ENCODE measurements at regions not wholly inside any gene's neighbourhood (a gene's known extent, or its start where the extent isn't known, plus 50 kb on each side); places are given as distances from the start of the nearest gene placed in this dataset.

- intact Hi-C loops (cut with DNase I), result no loop called here
- TF ChIP-seq, protein P1, sequence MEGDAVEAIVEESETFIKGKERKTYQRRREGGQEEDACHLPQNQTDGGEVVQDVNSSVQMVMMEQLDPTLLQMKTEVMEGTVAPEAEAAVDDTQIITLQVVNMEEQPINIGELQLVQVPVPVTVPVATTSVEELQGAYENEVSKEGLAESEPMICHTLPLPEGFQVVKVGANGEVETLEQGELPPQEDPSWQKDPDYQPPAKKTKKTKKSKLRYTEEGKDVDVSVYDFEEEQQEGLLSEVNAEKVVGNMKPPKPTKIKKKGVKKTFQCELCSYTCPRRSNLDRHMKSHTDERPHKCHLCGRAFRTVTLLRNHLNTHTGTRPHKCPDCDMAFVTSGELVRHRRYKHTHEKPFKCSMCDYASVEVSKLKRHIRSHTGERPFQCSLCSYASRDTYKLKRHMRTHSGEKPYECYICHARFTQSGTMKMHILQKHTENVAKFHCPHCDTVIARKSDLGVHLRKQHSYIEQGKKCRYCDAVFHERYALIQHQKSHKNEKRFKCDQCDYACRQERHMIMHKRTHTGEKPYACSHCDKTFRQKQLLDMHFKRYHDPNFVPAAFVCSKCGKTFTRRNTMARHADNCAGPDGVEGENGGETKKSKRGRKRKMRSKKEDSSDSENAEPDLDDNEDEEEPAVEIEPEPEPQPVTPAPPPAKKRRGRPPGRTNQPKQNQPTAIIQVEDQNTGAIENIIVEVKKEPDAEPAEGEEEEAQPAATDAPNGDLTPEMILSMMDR (IDR thresholded peaks at IDR 0.05; ENCODE audit: borderline replicate concordance, extremely low read depth, insufficient read depth), result no peak
- H3K9me3 ChIP-seq (ENCODE audit: control insufficient read depth in 2 of 3, insufficient read depth in 1 of 3, low read length in 3 of 3), result no peaks in the 10 kb centered on the region
- DNase-seq (peak in 1 of 5 donors; percentile 2), FAIRE-seq (no peak)
- H3K36me3 ChIP-seq (ENCODE audit: control insufficient read depth in 2 of 3, insufficient read depth in 3 of 3, low read length in 3 of 3), result no peaks in the 10 kb centered on the region
- H3K9ac ChIP-seq (ENCODE audit: low read length in 3 of 3), result no peak overlapping the region
- no peak overlapping the region for H3K4me3 ChIP-seq (ENCODE audit: low read length in 3 of 3)
- H3K4me1 ChIP-seq (ENCODE audit: control insufficient read depth in 2 of 3, insufficient read depth in 2 of 3, low read depth in 1 of 3, low read length in 3 of 3), result no peaks in the 10 kb centered on the region
- no peak overlapping the region for H3K27ac ChIP-seq (ENCODE audit: low read depth in 2 of 2, low read length in 2 of 2)
- no peaks in the 10 kb centered on the region for H3K27me3 ChIP-seq (ENCODE audit: control insufficient read depth, insufficient read depth, low read length)
Observed at GRCh38 chr4:64564126-64564525, 154.9 kb upstream of the TECRL start.

- Histone ChIP-seq H3K4me3 (ENCODE audit: low read length in 3 of 3) (no peak overlapping the region), H3K36me3 (ENCODE audit: control insufficient read depth in 2 of 3, insufficient read depth in 3 of 3, low read length in 3 of 3) (no peaks in the 10 kb centered on the region), H3K9me3 (ENCODE audit: control insufficient read depth in 2 of 3, insufficient read depth in 1 of 3, low read length in 3 of 3) (no peaks in the 10 kb centered on the region), H3K4me1 (ENCODE audit: control insufficient read depth in 2 of 3, insufficient read depth in 2 of 3, low read depth in 1 of 3, low read length in 3 of 3) (no peaks in the 10 kb centered on the region), H3K27ac (ENCODE audit: low read depth in 2 of 2, low read length in 2 of 2) (no peak overlapping the region), H3K9ac (ENCODE audit: low read length in 3 of 3) (no peak overlapping the region), H3K27me3 (ENCODE audit: control insufficient read depth, insufficient read depth, low read length) (no peaks in the 10 kb centered on the region)
- DNase-seq, result no peak
- TF ChIP-seq, protein P1 (IDR thresholded peaks at IDR 0.05; ENCODE audit: borderline replicate concordance, extremely low read depth, insufficient read depth), result no peak
- no peak for FAIRE-seq
- intact Hi-C loops (cut with DNase I), result no loop called here
Observed at GRCh38 chr4:64559571-64559970, 150.3 kb upstream of the TECRL start.

DNA sequence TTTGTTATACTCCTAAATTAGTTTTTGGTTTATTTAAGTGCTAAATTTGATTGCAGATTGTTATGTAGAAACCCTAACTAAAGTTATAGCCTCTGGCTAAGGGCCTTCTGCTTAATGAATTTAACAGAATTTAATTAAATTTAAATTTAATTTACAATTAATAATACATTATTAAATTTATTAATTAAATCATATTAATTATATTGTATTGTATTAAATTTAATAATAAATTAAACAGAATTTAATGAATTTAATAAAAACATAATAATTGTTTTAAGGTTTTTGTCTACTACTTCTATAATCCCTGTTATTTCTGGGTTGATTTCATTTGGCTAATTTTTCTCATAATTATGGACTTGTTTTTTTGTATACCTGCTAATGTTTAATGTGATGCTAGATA, 141.9 kb upstream of the TECRL start:
- intact Hi-C loops (cut with DNase I), result no loop called here
- FAIRE-seq, result peak; percentile 94

More for the DNA sequence above, 141.9 kb upstream of the TECRL start:
- DNase-seq, result no peak
- Histone ChIP-seq H3K4me1 (ENCODE audit: control insufficient read depth in 2 of 3, insufficient read depth in 2 of 3, low read depth in 1 of 3, low read length in 3 of 3) (no peaks in the 10 kb centered on the region), H3K27ac (ENCODE audit: low read depth in 2 of 2, low read length in 2 of 2) (no peak overlapping the region), H3K9me3 (ENCODE audit: control insufficient read depth in 2 of 3, insufficient read depth in 1 of 3, low read length in 3 of 3) (no peaks in the 10 kb centered on the region), H3K27me3 (ENCODE audit: control insufficient read depth, insufficient read depth, low read length) (no peaks in the 10 kb centered on the region), H3K36me3 (ENCODE audit: control insufficient read depth in 2 of 3, insufficient read depth in 3 of 3, low read length in 3 of 3) (no peaks in the 10 kb centered on the region), H3K9ac (ENCODE audit: low read length in 3 of 3) (no peak overlapping the region), H3K4me3 (ENCODE audit: low read length in 3 of 3) (no peak overlapping the region)
- TF ChIP-seq, protein P1 (IDR thresholded peaks at IDR 0.05; ENCODE audit: borderline replicate concordance, extremely low read depth, insufficient read depth), result no peak

Data from kidney (tissue), 13 donors.